ENCODE measurements at regions not wholly inside any gene's neighbourhood (a gene's known extent, or its start where the extent isn't known, plus 50 kb on each side); places are given as distances from the start of the nearest gene placed in this dataset.

- H3K4me3 ChIP-seq (ENCODE audit: low read depth in 1 of 3, low read length in 3 of 3): no peak overlapping the region
- H3K27me3 ChIP-seq (ENCODE audit: control insufficient read depth in 4 of 4, insufficient read depth in 4 of 4, low read length in 3 of 4): peaks cover 0 to 4% (median 0%) of the 10 kb centered on the region in 4 donors
- H3K9me3 ChIP-seq (ENCODE audit: control insufficient read depth in 4 of 4, low read length in 3 of 4): no peaks in the 10 kb centered on the region
- H3K9ac ChIP-seq (ENCODE audit: low read depth in 1 of 2, low read length in 2 of 2): no peak overlapping the region
- H3K27ac ChIP-seq (ENCODE audit: low read depth in 1 of 2, low read length in 2 of 2): no peak overlapping the region
- no peaks in the 10 kb centered on the region for H3K4me1 ChIP-seq (ENCODE audit: control insufficient read depth in 4 of 4, insufficient read depth in 4 of 4, low read length in 3 of 4)
- no peaks in the 10 kb centered on the region for H3K36me3 ChIP-seq (ENCODE audit: control insufficient read depth in 4 of 4, insufficient read depth in 3 of 4, low read depth in 1 of 4, low read length in 3 of 4)
- DNase-seq (ENCODE audit: low spot score): no peak
- no peak for TF ChIP-seq HNF4A (conservative IDR thresholded peaks at IDR 0.05)
- no peak for TF ChIP-seq HNF4G (IDR thresholded peaks at IDR 0.05)
- no peak for TF ChIP-seq REST (IDR thresholded peaks at IDR 0.05)
- TF ChIP-seq SP1 (IDR thresholded peaks at IDR 0.05): no peak
- TF ChIP-seq EGR1 (IDR thresholded peaks at IDR 0.05; ENCODE audit: low read depth in 2 of 2): no peak
- no peak for TF ChIP-seq FOXA2 (IDR thresholded peaks at IDR 0.05)
- TF ChIP-seq YY1 (IDR thresholded peaks at IDR 0.05): no peak
- no peak for TF ChIP-seq GABPA (IDR thresholded peaks at IDR 0.05 in 1 of 2, conservative IDR thresholded peaks at IDR 0.05 in 1 of 2)
- TF ChIP-seq NR2F2 (IDR thresholded peaks at IDR 0.05): no peak
- no peak for TF ChIP-seq CTCF (IDR thresholded peaks at IDR 0.05; ENCODE audit: low read depth, low read length, missing input control)
- 52% methylated on average over 4 of the region's 4 CpGs for WGBS
Measured at GRCh38 chr20:24337069-24337468, 132.4 kb upstream of the SYNDIG1 start.

GRCh38 chr20:24334830-24335229 is 134.6 kb upstream of the SYNDIG1 start:
- Histone ChIP-seq H3K27me3 (ENCODE audit: control insufficient read depth in 4 of 4, insufficient read depth in 4 of 4, low read length in 3 of 4) (peaks cover 0 to 4% (median 0%) of the 10 kb centered on the region in 4 donors), H3K27ac (ENCODE audit: low read depth in 1 of 2, low read length in 2 of 2) (no peak overlapping the region), H3K36me3 (ENCODE audit: control insufficient read depth in 4 of 4, insufficient read depth in 3 of 4, low read depth in 1 of 4, low read length in 3 of 4) (no peaks in the 10 kb centered on the region), H3K9me3 (ENCODE audit: control insufficient read depth in 4 of 4, low read length in 3 of 4) (no peaks in the 10 kb centered on the region), H3K9ac (ENCODE audit: low read depth in 1 of 2, low read length in 2 of 2) (no peak overlapping the region), H3K4me3 (ENCODE audit: low read depth in 1 of 3, low read length in 3 of 3) (no peak overlapping the region), H3K4me1 (ENCODE audit: control insufficient read depth in 4 of 4, insufficient read depth in 4 of 4, low read length in 3 of 4) (no peaks in the 10 kb centered on the region)
- WGBS: 81% methylated on average over 2 of the region's 2 CpGs
- no peak for TF ChIP-seq FOXA1 (IDR thresholded peaks at IDR 0.05)
- TF ChIP-seq FOXA2 (IDR thresholded peaks at IDR 0.05): no peak
- TF ChIP-seq JUND (IDR thresholded peaks at IDR 0.05): no peak
- no peak for TF ChIP-seq REST (IDR thresholded peaks at IDR 0.05)
- no peak for TF ChIP-seq HNF4G (IDR thresholded peaks at IDR 0.05)
- no peak for TF ChIP-seq RAD21 (IDR thresholded peaks at IDR 0.05)
- DNase-seq (ENCODE audit: low spot score): no peak
